ENCODE measurements at regions not wholly inside any gene's neighbourhood (a gene's known extent, or its start where the extent isn't known, plus 50 kb on each side); places are given as distances from the start of the nearest gene placed in this dataset.
A peak's percentile ranks its signal among the peaks of the same experiment; 100 is the strongest.

- TF ChIP-seq ZNF781 (CRISPR knock-in tag; IDR thresholded peaks at IDR 0.05; ENCODE audit: borderline replicate concordance, not compliant biosample characterization): no peak
- no peak for TF ChIP-seq TMF1 (CRISPR knock-in tag; IDR thresholded peaks at IDR 0.05; ENCODE audit: low read depth)
- TF ChIP-seq RCOR2 (CRISPR knock-in tag; IDR thresholded peaks at IDR 0.05): no peak
- no peak for TF ChIP-seq SKIL (CRISPR knock-in tag; IDR thresholded peaks at IDR 0.05; ENCODE audit: borderline replicate concordance)
- no peak for TF ChIP-seq ZNF816 (CRISPR knock-in tag; IDR thresholded peaks at IDR 0.05; ENCODE audit: borderline replicate concordance)
- no peak for TF ChIP-seq ZZZ3 (CRISPR knock-in tag; IDR thresholded peaks at IDR 0.05; ENCODE audit: borderline replicate concordance)
- TF ChIP-seq ZNF235 (CRISPR knock-in tag; IDR thresholded peaks at IDR 0.05; ENCODE audit: borderline replicate concordance): no peak
- TF ChIP-seq CEBPG (CRISPR knock-in tag; IDR thresholded peaks at IDR 0.05): no peak
- no peak for TF ChIP-seq ARHGAP35 (CRISPR knock-in tag; IDR thresholded peaks at IDR 0.05; ENCODE audit: borderline replicate concordance)
- TF ChIP-seq ZNF557 (CRISPR knock-in tag; IDR thresholded peaks at IDR 0.05): no peak
- no peak for TF ChIP-seq ZSCAN12 (CRISPR knock-in tag; IDR thresholded peaks at IDR 0.05)
- TF ChIP-seq CBX2 (IDR thresholded peaks at IDR 0.05; ENCODE audit: low read depth, low read length): no peak
- no peak for TF ChIP-seq CBX2 (CRISPR knock-in tag; IDR thresholded peaks at IDR 0.05; ENCODE audit: low read depth)
- peak; percentile 54; the same call in 1 of the 2 replicates for TF ChIP-seq AHDC1 (CRISPR knock-in tag; IDR thresholded peaks at IDR 0.05; ENCODE audit: borderline replicate concordance)
- no peak for TF ChIP-seq ZNF232 (CRISPR knock-in tag; IDR thresholded peaks at IDR 0.05; ENCODE audit: borderline replicate concordance)
- TF ChIP-seq ZNF280B (CRISPR knock-in tag; IDR thresholded peaks at IDR 0.05; ENCODE audit: borderline replicate concordance): no peak
Measured at GRCh38 chr17:77312786-77313599, 172.2 kb downstream of the SEC14L1 start (continued).

Data from HepG2 (cell line).